Colonic mucosa (tissue), 4 donors: ENCODE measurements at regions not wholly inside any gene's neighbourhood (a gene's known extent, or its start where the extent isn't known, plus 50 kb on each side); places are given as distances from the start of the nearest gene placed in this dataset.

Experiments used
- DNase-seq: peaks from one replicate; pipeline ENCODE4 v3.0.0-alpha.2; 2020
- H3K27ac ChIP-seq: fragments of 200-600 bp; one replicate; pipeline ENCODE4 v1.8.0; 2021
- H3K27me3 ChIP-seq: fragments of 200-600 bp; one replicate; pipeline ENCODE4 v1.8.0; 2021
- H3K36me3 ChIP-seq: fragments of 200-600 bp; one replicate; pipeline ENCODE4 v1.8.0; 2021
- H3K4me1 ChIP-seq: fragments of 200-600 bp; one replicate; pipeline ENCODE4 v1.8.0; 2021; ENCODE audit warnings: mild to moderate bottlenecking
- H3K4me3 ChIP-seq: fragments of 200-600 bp; one replicate; pipeline ENCODE4 v1.8.0; 2021
- H3K9ac ChIP-seq, 2 donors: one replicate each; pipeline ENCODE4 v1.7.0; 2013; ENCODE audit warnings: control low read depth in 2 of 2, low read depth in 2 of 2, low read length in 2 of 2
- H3K9me3 ChIP-seq: fragments of 200-600 bp; one replicate; pipeline ENCODE4 v1.8.0; 2021
- CTCF ChIP-seq: fragments of 200-600 bp; IDR thresholded peaks from one replicate; pipeline ENCODE4 v1.8.0; 2022; ENCODE audit warnings: antibody characterized with exemption, mild to moderate bottlenecking
- intact Hi-C: fragments of 100-400 bp; cut with DNase I; formaldehyde crosslinking; loops from one replicate; pipeline ENCODE4 v1.14.1; 2022
- donor health status: healthy.
- donor health status: DM: no; HTN: no; CAD: no.
- donor health status: DM: no; HTN: no; CAD: no.

- H3K4me1 ChIP-seq, result no peaks in the 10 kb centered on the region
- no peak overlapping the region for H3K27ac ChIP-seq
- no peak for TF ChIP-seq CTCF
- no peak overlapping the region for H3K4me3 ChIP-seq
- no peaks in the 10 kb centered on the region for H3K36me3 ChIP-seq
- intact Hi-C loops, result no loop called here
- DNase-seq, result no peak
- H3K27me3 ChIP-seq, result no peaks in the 10 kb centered on the region
- H3K9ac ChIP-seq, result no peak overlapping the region
- no peaks in the 10 kb centered on the region for H3K9me3 ChIP-seq
Measured at GRCh38 chr13:111654531-111654930, 334.1 kb downstream of the TEX29 start.

GRCh38 chr13:111656439-111656838 lies 336.0 kb downstream of the TEX29 start:
- Histone ChIP-seq H3K36me3 (no peaks in the 10 kb centered on the region), H3K27me3 (no peaks in the 10 kb centered on the region), H3K27ac (no peak overlapping the region), H3K4me1 (no peaks in the 10 kb centered on the region), H3K9me3 (no peaks in the 10 kb centered on the region), H3K9ac (no peak overlapping the region), H3K4me3 (no peak overlapping the region)
- intact Hi-C loops, result no loop called here
- TF ChIP-seq CTCF, result no peak
- no peak for DNase-seq

GRCh38 chr13:111657013-111657412 lies 336.6 kb downstream of the TEX29 start:
- Histone ChIP-seq H3K4me1 (no peaks in the 10 kb centered on the region), H3K27ac (no peak overlapping the region), H3K27me3 (no peaks in the 10 kb centered on the region), H3K4me3 (no peak overlapping the region), H3K36me3 (no peaks in the 10 kb centered on the region), H3K9me3 (no peaks in the 10 kb centered on the region), H3K9ac (no peak overlapping the region)
- intact Hi-C loops, result no loop called here
- no peak for TF ChIP-seq CTCF
- no peak for DNase-seq

GRCh38 chr13:111658145-111659100 lies 338.0 kb downstream of the TEX29 start:
- TF ChIP-seq CTCF, result no peak
- Histone ChIP-seq H3K9ac (no peak overlapping the region), H3K4me1 (no peaks in the 10 kb centered on the region), H3K9me3 (no peaks in the 10 kb centered on the region), H3K27me3 (no peaks in the 10 kb centered on the region), H3K4me3 (no peak overlapping the region), H3K27ac (no peak overlapping the region), H3K36me3 (no peaks in the 10 kb centered on the region)
- DNase-seq, result no peak
- intact Hi-C loops, result no loop called here

GRCh38 chr13:111659219-111659775 lies 338.9 kb downstream of the TEX29 start:
- Histone ChIP-seq H3K4me3 (no peak overlapping the region), H3K9ac (no peak overlapping the region), H3K27me3 (no peaks in the 10 kb centered on the region), H3K36me3 (no peaks in the 10 kb centered on the region), H3K27ac (no peak overlapping the region), H3K4me1 (no peaks in the 10 kb centered on the region), H3K9me3 (no peaks in the 10 kb centered on the region)
- intact Hi-C loops, result no loop called here
- no peak for DNase-seq
- TF ChIP-seq CTCF, result no peak
